GM19240 (cell line): ENCODE measurements at regions not wholly inside any gene's neighbourhood (a gene's known extent, or its start where the extent isn't known, plus 50 kb on each side); places are given as distances from the start of the nearest gene placed in this dataset.

ENCODE experiments used
- DNase-seq: peaks from one replicate; pipeline ENCODE4 v3.0.0; 2011; ENCODE audit warnings: low spot score; ENCODE audit not compliant: insufficient read length

GRCh38 chr13:104310861-104311260, 1244.6 kb upstream of the SLC10A2 start:
- DNase-seq: no peak

- no peak for DNase-seq
Observed at GRCh38 chr13:104309431-104309830, 1243.2 kb upstream of the SLC10A2 start.

- no peak for DNase-seq
Observed at GRCh38 chr13:104301171-104301975, 1235.2 kb upstream of the SLC10A2 start.

- DNase-seq: no peak
Observed at GRCh38 chr13:104297075-104297474, 1230.9 kb upstream of the SLC10A2 start.

- no peak for DNase-seq
Observed at GRCh38 chr13:104296286-104296685, 1230.1 kb upstream of the SLC10A2 start.

- DNase-seq: no peak
Observed at GRCh38 chr13:104295537-104295936, 1229.3 kb upstream of the SLC10A2 start.

- no peak for DNase-seq
Observed at GRCh38 chr13:104289400-104289799, 1223.2 kb upstream of the SLC10A2 start.

- no peak for DNase-seq
Observed at GRCh38 chr13:104288496-104288895, 1222.3 kb upstream of the SLC10A2 start.

GRCh38 chr13:104286566-104287290, 1220.5 kb upstream of the SLC10A2 start:
- DNase-seq: no peak

- no peak for DNase-seq
Observed at GRCh38 chr13:104281910-104282309, 1215.7 kb upstream of the SLC10A2 start.

- DNase-seq: no peak
Observed at GRCh38 chr13:104270731-104271130, 1204.5 kb upstream of the SLC10A2 start.

GRCh38 chr13:104267206-104267811, 1201.1 kb upstream of the SLC10A2 start:
- no peak for DNase-seq

- no peak for DNase-seq
Observed at GRCh38 chr13:104256701-104257100, 1190.5 kb upstream of the SLC10A2 start.

GRCh38 chr13:104253063-104253680, 1187.0 kb upstream of the SLC10A2 start:
- DNase-seq: no peak

GRCh38 chr13:104251931-104252330, 1185.7 kb upstream of the SLC10A2 start:
- no peak for DNase-seq

GRCh38 chr13:104246955-104247354, 1180.7 kb upstream of the SLC10A2 start:
- DNase-seq: no peak

GRCh38 chr13:104206450-104207044, 1140.3 kb upstream of the SLC10A2 start:
- no peak for DNase-seq

GRCh38 chr13:104204177-104204576, 1138.0 kb upstream of the SLC10A2 start:
- no peak for DNase-seq

GRCh38 chr13:104198801-104199200, 1132.6 kb upstream of the SLC10A2 start:
- no peak for DNase-seq

GRCh38 chr13:104196611-104197010, 1130.4 kb upstream of the SLC10A2 start:
- no peak for DNase-seq

GRCh38 chr13:104181526-104182231, 1115.5 kb upstream of the SLC10A2 start:
- DNase-seq: no peak
